LNCaP clone FGC (cell line): ENCODE measurements at regions not wholly inside any gene's neighbourhood (a gene's known extent, or its start where the extent isn't known, plus 50 kb on each side); places are given as distances from the start of the nearest gene placed in this dataset.

Source experiments
- DNase-seq: peaks from one replicate; pipeline ENCODE4 v3.0.0-alpha.2; 2011; ENCODE audit warnings: low read depth
- H3K4me3 ChIP-seq: 2 replicates; pipeline ENCODE4 v1.5.1; 2011; ENCODE audit warnings: mild to moderate bottlenecking, low read depth, low read length, control low read depth
- CTCF ChIP-seq: IDR thresholded peaks from 2 replicates; pipeline ENCODE4 v1.5.1; 2012; ENCODE audit warnings: mild to moderate bottlenecking; ENCODE audit not compliant: control insufficient read depth, insufficient read depth; ENCODE audit errors: extremely low read depth

DNA sequence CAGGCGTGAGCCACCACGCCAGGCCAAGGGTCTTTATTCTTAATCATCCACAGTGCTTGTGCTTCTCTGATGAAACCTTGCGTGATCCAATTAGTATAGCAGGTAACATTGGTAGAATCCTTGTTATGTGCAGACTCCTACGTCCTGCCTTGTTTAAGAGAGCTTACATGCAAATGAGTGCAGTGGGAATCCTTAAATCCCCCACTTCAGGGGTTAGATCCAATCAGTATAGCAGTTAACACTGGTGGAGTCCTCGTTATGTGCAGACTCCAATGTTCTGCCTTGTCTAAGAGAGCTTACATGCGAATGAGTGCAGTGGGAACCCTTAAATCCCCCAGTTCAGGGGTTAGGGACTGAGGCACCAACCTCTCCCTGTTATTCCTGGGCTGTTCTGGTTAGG, 193.4 kb downstream of the SEMA6A start:
- TF ChIP-seq CTCF: no peak
- no peak for DNase-seq
- H3K4me3 ChIP-seq: no peak overlapping the region

DNA sequence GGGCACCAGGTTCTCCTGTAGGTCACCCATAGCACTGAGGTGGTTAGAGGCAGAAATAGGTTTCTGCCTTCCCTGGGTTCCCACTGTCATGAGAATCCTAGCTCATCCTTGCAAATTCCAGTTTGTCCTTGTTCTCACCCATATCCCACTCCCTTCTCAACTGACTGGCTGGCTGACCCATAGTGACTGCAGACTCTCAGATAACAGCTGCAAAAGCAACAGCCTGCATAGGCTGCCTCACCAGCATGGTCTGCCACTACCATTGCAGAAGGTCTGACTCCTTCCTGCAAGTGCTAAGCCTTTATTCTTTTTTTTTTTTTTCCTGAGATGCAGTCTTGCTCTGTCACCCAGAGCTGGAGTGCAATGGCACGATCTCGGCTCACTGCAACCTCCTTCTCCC, 194.0 kb downstream of the SEMA6A start:
- no peak overlapping the region for H3K4me3 ChIP-seq
- TF ChIP-seq CTCF: no peak
- DNase-seq: no peak

GRCh38 chr5:116379306-116379705, 195.3 kb downstream of the SEMA6A start:
- TF ChIP-seq CTCF: no peak
- no peak overlapping the region for H3K4me3 ChIP-seq
- no peak for DNase-seq

DNA sequence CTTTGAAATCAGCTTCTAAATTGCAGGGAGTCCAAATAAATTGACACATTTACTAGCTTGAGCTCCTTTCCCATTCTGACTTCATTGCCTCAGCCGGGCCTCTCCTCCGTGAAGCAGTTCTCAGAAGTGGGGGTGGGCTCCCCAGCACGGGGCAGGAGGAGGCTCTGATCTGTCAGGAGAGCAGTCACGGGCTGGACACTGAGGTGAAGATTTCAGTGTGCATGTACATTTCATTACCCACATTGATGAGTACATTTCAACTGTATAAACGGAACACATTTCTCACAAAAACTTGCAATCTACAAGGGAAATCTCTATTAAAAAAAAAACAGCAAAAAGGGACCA, 195.9 kb downstream of the SEMA6A start:
- TF ChIP-seq CTCF: no peak

DNA sequence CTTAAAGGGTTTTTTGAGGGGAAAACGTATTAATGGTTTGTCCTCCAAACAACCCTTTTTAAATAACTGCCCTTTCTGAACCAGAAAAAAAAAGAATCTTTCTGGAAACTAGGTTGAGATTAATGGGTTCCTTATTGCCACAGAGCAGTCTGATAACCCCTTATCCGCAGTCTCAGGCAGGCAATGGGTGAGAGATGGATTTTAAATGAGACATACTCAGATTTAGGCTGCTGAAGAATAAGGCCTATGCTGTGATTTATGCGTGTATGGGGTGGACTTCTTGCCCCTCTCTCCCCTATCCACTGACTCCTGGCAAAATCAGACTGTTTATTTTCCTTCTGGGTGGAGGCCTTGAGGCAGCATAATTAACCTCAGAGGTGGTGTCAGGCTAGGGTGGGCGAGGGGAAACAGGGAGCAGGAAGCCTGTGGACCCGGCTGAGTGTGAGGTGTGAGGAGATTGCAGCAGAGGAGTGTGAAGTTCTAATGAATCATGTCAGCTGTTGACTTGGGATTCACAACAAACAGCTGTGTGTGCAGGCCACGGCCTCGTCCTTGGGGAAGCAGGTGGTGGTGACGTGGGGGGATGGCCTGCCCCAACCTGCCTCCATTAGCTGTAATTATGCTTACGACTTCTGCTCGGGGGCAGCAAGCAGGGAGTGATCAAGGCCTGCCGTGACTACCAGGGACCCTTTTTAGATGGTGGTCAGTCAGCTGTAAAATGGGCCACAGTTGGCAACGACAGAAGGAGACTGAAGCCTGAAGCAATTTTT, 196.4 kb downstream of the SEMA6A start:
- H3K4me3 ChIP-seq: no peak overlapping the region
- TF ChIP-seq CTCF: no peak
- no peak for DNase-seq

More for the DNA sequence above, 195.9 kb downstream of the SEMA6A start:
- no peak for DNase-seq
- H3K4me3 ChIP-seq: no peak overlapping the region

GRCh38 chr5:116377276-116378006, 197.2 kb downstream of the SEMA6A start:
- H3K4me3 ChIP-seq: no peak overlapping the region
- DNase-seq: no peak
- no peak for TF ChIP-seq CTCF

DNA sequence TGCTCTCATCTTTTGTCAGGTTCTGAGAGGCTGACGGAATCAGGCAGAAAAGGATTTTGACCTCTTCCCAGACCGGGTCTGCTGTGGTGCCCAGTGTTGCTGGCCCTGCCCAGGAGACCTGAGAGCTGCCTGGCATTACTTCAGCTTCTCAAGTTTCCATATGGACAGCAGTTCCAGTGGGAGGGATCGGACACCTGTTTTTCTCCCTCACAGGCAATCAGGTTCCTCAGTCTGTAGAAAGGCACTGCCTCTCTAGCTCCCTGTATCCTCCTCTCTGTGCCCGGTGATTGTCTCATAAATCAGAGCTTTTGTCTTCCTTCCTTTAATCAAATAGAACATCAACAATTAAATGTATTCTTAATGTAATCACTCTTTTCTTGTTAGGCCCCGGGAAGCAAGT, 198.7 kb downstream of the SEMA6A start:
- DNase-seq: peak; percentile 73
- no peak overlapping the region for H3K4me3 ChIP-seq
- TF ChIP-seq CTCF: no peak
